ENCODE measurements at regions not wholly inside any gene's neighbourhood (a gene's known extent, or its start where the extent isn't known, plus 50 kb on each side); places are given as distances from the start of the nearest gene placed in this dataset.

DNA sequence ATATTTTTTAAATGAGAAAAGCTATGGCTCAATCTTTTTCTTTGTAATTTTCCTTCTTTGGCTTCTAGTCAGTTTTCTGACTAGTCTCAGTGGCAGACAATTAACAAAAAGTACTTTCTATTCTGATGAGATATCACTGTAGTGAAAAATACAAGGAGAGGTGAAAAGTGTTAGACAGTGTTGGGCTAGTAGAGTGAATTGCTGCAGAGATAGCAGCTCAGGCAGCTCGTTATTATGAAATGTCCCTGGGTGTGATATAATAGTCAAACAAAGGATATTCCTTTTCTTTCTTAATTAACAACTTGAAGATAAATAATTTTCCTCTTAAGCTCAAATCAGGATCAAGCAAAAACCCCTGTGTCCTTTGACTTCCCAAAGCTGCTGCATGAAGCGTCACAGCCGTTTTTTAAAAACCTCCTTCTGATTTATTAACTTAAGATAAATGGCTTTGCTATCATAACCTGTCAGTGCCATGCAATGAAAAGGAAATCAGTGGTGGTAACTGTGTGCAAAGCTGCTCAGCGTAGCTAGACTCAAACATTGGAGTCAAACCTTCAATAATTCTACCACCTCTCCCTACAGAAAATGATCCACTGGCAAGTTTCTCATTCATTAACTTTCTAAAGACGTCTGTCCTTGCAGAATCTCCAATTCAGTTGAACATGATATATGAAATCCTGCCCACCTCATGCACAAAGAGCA, 646.6 kb upstream of the PTBP2 start:
- Histone ChIP-seq H3K27ac (no peak overlapping the region), H3K36me3 (no peaks in the 10 kb centered on the region), H3K9me3 (no peaks in the 10 kb centered on the region), H3K4me3 (no peak overlapping the region), H3K27me3 (no peaks in the 10 kb centered on the region), H3K4me1 (peaks cover 0 to 7% (median 3%) of the 10 kb centered on the region in 4 donors)
- no peak for TF ChIP-seq POLR2AphosphoS5 (IDR thresholded peaks at IDR 0.05)
- TF ChIP-seq, protein P1, sequence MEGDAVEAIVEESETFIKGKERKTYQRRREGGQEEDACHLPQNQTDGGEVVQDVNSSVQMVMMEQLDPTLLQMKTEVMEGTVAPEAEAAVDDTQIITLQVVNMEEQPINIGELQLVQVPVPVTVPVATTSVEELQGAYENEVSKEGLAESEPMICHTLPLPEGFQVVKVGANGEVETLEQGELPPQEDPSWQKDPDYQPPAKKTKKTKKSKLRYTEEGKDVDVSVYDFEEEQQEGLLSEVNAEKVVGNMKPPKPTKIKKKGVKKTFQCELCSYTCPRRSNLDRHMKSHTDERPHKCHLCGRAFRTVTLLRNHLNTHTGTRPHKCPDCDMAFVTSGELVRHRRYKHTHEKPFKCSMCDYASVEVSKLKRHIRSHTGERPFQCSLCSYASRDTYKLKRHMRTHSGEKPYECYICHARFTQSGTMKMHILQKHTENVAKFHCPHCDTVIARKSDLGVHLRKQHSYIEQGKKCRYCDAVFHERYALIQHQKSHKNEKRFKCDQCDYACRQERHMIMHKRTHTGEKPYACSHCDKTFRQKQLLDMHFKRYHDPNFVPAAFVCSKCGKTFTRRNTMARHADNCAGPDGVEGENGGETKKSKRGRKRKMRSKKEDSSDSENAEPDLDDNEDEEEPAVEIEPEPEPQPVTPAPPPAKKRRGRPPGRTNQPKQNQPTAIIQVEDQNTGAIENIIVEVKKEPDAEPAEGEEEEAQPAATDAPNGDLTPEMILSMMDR (IDR thresholded peaks at IDR 0.05): no peak
- no peak for TF ChIP-seq EP300 (IDR thresholded peaks at IDR 0.05)
- no peak for TF ChIP-seq POLR2A (IDR thresholded peaks at IDR 0.05)
- no peak for DNase-seq
- intact Hi-C loops (cut with DNase I): no loop called here
- WGBS, 2 donors: 32 to 42% methylated on average over 5 of the region's 5 CpGs

DNA sequence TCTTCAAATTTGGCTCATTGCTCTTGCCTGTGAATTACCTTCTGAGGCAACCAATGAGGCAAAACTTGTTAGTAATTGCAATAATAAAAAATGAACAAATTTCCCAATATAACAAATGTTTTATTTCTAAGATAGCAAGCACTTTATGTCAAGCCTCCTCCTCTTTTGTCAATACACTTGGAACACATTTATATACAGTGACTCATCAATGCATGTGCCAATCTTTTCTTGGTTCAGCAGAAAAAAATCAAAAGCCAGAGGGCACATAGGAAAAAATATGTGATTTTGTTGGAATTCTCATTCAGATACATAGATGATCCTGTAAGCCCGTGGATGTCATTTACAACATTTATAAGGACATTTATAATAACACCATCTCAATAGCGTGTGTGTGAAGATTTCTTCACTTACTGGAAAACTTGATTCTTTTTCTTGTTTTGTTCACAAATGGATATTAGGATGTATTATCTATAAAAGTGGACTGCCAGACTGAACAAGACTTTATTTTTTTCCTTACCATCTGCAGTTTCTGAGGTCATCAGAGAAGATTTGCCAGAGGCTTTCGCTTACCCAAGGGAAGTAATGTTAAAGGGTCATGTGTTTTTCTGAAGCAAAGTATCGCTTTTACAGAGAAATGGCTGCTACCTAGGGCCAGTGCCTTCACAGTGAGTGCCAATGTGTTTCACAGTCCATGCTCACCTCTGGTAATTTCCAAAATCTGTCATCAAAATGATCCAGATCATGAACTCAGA, 645.7 kb upstream of the PTBP2 start:
- DNase-seq: no peak
- Histone ChIP-seq H3K36me3 (no peaks in the 10 kb centered on the region), H3K4me3 (no peak overlapping the region), H3K9me3 (no peaks in the 10 kb centered on the region), H3K27me3 (no peaks in the 10 kb centered on the region), H3K4me1 (peaks cover 0 to 7% (median 3%) of the 10 kb centered on the region in 4 donors), H3K27ac (no peak overlapping the region)
- intact Hi-C loops (cut with DNase I): no loop called here
- TF ChIP-seq POLR2A (IDR thresholded peaks at IDR 0.05): no peak
- TF ChIP-seq, protein P1 (IDR thresholded peaks at IDR 0.05): no peak
- no peak for TF ChIP-seq POLR2AphosphoS5 (IDR thresholded peaks at IDR 0.05)
- TF ChIP-seq EP300 (IDR thresholded peaks at IDR 0.05): no peak
- 77 to 78% methylated on average over 4 of the region's 4 CpGs for WGBS, 2 donors

DNA sequence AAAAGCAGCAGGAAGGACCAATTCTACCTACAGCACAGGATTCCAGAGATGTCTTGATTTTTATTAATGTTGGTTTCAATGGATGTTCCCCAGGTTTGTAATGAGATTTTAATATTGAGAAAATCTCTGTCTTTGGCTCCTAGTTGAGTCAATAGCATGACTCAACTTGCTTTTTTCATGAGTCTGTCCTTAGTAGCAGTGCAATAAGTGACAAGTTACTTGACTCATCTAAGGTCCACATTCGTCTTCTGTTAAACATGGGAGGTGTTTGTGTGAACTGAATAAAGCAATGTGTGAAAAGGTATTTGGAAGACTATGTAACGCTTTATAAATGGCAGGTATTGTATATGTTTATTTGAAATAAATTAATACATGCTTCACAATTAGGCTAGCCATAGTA, 645.0 kb upstream of the PTBP2 start:
- H3K4me1 ChIP-seq: peaks cover 0 to 7% (median 3%) of the 10 kb centered on the region in 4 donors
- H3K27ac ChIP-seq: no peak overlapping the region
- no peaks in the 10 kb centered on the region for H3K9me3 ChIP-seq
- intact Hi-C loops (cut with DNase I): no loop called here
- WGBS, 2 donors: 80 to 87% methylated on average over 2 of the region's 2 CpGs
- TF ChIP-seq POLR2AphosphoS5 (IDR thresholded peaks at IDR 0.05): no peak
- no peak for TF ChIP-seq POLR2A (IDR thresholded peaks at IDR 0.05)
- TF ChIP-seq, protein P1 (IDR thresholded peaks at IDR 0.05): no peak
- no peak for TF ChIP-seq EP300 (IDR thresholded peaks at IDR 0.05)
- no peak for DNase-seq
- no peak overlapping the region for H3K4me3 ChIP-seq
- no peaks in the 10 kb centered on the region for H3K36me3 ChIP-seq
- no peaks in the 10 kb centered on the region for H3K27me3 ChIP-seq

- TF ChIP-seq POLR2AphosphoS5 (IDR thresholded peaks at IDR 0.05) (no peak), EP300 (IDR thresholded peaks at IDR 0.05) (no peak)
- no peak for DNase-seq
- H3K9me3 ChIP-seq: no peaks in the 10 kb centered on the region
- no peaks in the 10 kb centered on the region for H3K27me3 ChIP-seq
- H3K27ac ChIP-seq: no peak overlapping the region
- WGBS, 2 donors: 79 to 80% methylated on average over 1 of the region's 1 CpG
- H3K4me3 ChIP-seq: no peak overlapping the region
- intact Hi-C loops (cut with DNase I): no loop called here
- H3K4me1 ChIP-seq: peaks cover 0 to 7% (median 2%) of the 10 kb centered on the region in 4 donors
- H3K36me3 ChIP-seq: no peaks in the 10 kb centered on the region
These were observed 642.0 kb upstream of the PTBP2 start for GRCh38 chr1:96079581-96079980.

DNA sequence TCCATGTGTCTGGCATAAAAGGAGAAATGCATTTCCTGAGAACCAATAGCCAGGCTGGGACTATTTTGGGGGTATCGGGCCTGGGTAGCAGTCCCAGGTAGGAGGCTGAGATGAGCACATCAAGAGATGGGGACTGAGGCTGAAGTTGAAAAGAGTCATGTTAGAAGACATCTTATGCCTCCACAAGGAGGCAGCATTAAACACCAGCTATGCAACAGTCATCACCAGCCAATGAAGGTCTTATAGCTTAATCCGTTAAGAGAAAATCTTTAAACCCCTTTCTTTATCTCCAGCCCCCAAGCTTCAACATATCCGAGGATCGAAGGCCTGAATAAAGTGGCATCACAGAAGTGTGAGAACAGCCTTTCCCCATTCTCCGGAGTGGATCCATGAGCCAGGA, 640.7 kb upstream of the PTBP2 start:
- H3K27me3 ChIP-seq: no peaks in the 10 kb centered on the region
- H3K27ac ChIP-seq: no peak overlapping the region
- H3K4me3 ChIP-seq: no peak overlapping the region
- intact Hi-C loops (cut with DNase I): no loop called here
- H3K9me3 ChIP-seq: no peaks in the 10 kb centered on the region
- WGBS, 2 donors: 93 to 94% methylated on average over 5 of the region's 5 CpGs
- TF ChIP-seq EP300 (IDR thresholded peaks at IDR 0.05): no peak
- TF ChIP-seq POLR2A (IDR thresholded peaks at IDR 0.05): no peak
- TF ChIP-seq, protein P1 (IDR thresholded peaks at IDR 0.05): no peak
- TF ChIP-seq POLR2AphosphoS5 (IDR thresholded peaks at IDR 0.05): no peak
- no peaks in the 10 kb centered on the region for H3K4me1 ChIP-seq
- no peaks in the 10 kb centered on the region for H3K36me3 ChIP-seq
- DNase-seq: no peak

Data from sigmoid colon (tissue), 6 donors.